GM04504 (cell line): ENCODE measurements at regions not wholly inside any gene's neighbourhood (a gene's known extent, or its start where the extent isn't known, plus 50 kb on each side); places are given as distances from the start of the nearest gene placed in this dataset.
"Not testable (repeated sequence)": the region's sequence is repeated elsewhere in the genome, so short reads cannot be mapped to it uniquely, and the experiment has no call there.

Experiments
- DNase-seq: peaks from one replicate; pipeline ENCODE4 v3.0.0-alpha.2; 2012; ENCODE audit warnings: low read depth

GRCh38 chr3:5476403-5476802 is 288.9 kb downstream of the EDEM1 start:
- DNase-seq = no peak

GRCh38 chr3:5479229-5479799 is 291.8 kb downstream of the EDEM1 start:
- DNase-seq = no peak

GRCh38 chr3:5480190-5480589 is 292.7 kb downstream of the EDEM1 start:
- no peak for DNase-seq

- no peak for DNase-seq
These were observed 297.9 kb downstream of the EDEM1 start for GRCh38 chr3:5485427-5485826.

GRCh38 chr3:5488771-5489170 is 301.3 kb downstream of the EDEM1 start:
- DNase-seq = no peak

- no peak for DNase-seq
These were observed 302.0 kb downstream of the EDEM1 start for GRCh38 chr3:5489536-5489935.

- DNase-seq = no peak
These were observed 307.5 kb downstream of the EDEM1 start for GRCh38 chr3:5494905-5495519.

- DNase-seq = no peak
These were observed 310.0 kb downstream of the EDEM1 start for GRCh38 chr3:5497497-5497896.

GRCh38 chr3:5498981-5499380 is 311.5 kb downstream of the EDEM1 start:
- DNase-seq = no peak

- no peak for DNase-seq
These were observed 311.9 kb downstream of the EDEM1 start for GRCh38 chr3:5499404-5499803.

GRCh38 chr3:5503136-5503535 is 315.6 kb downstream of the EDEM1 start:
- DNase-seq = no peak

- no peak for DNase-seq
These were observed 316.6 kb downstream of the EDEM1 start for GRCh38 chr3:5504135-5504534.

GRCh38 chr3:5505163-5505562 is 317.7 kb downstream of the EDEM1 start:
- no peak for DNase-seq

GRCh38 chr3:5505997-5506396 is 318.5 kb downstream of the EDEM1 start:
- no peak for DNase-seq

- not testable (repeated sequence) for DNase-seq
These were observed 321.4 kb downstream of the EDEM1 start for GRCh38 chr3:5508860-5509259.

GRCh38 chr3:5510300-5510699 is 322.8 kb downstream of the EDEM1 start:
- no peak for DNase-seq

- DNase-seq = no peak
These were observed 330.4 kb downstream of the EDEM1 start for GRCh38 chr3:5517921-5518320.

- no peak for DNase-seq
These were observed 332.7 kb downstream of the EDEM1 start for GRCh38 chr3:5520237-5520636.

- no peak for DNase-seq
These were observed 335.6 kb downstream of the EDEM1 start for GRCh38 chr3:5523125-5523524.

- DNase-seq = no peak
These were observed 343.5 kb downstream of the EDEM1 start for GRCh38 chr3:5531039-5531438.

- DNase-seq = no peak
These were observed 344.3 kb downstream of the EDEM1 start for GRCh38 chr3:5531741-5532290.

- no peak for DNase-seq
These were observed 353.0 kb downstream of the EDEM1 start for GRCh38 chr3:5540532-5540931.

- no peak for DNase-seq
These were observed 355.0 kb downstream of the EDEM1 start for GRCh38 chr3:5542472-5542871.

GRCh38 chr3:5543047-5543446 is 355.5 kb downstream of the EDEM1 start:
- DNase-seq = no peak
